NCI-H2171 (cell line): ENCODE measurements at regions not wholly inside any gene's neighbourhood (a gene's known extent, or its start where the extent isn't known, plus 50 kb on each side); places are given as distances from the start of the nearest gene placed in this dataset.

Experiments used
- DNase-seq: peaks from one replicate; lab custom pipeline; 2025; lab: John Stamatoyannopoulos, UW

- no peak for DNase-seq
Observed at GRCh38 chr10:78688230-78688900, 380.4 kb upstream of the ZMIZ1 start.

- peak; percentile 90 for DNase-seq
Observed at GRCh38 chr10:78688901-78689583, 379.7 kb upstream of the ZMIZ1 start.

- no peak for DNase-seq
Observed at GRCh38 chr10:78689584-78689935, 379.2 kb upstream of the ZMIZ1 start.

GRCh38 chr10:78690354-78691111 is 378.2 kb upstream of the ZMIZ1 start:
- no peak for DNase-seq

GRCh38 chr10:78691301-78692030 is 377.3 kb upstream of the ZMIZ1 start:
- no peak for DNase-seq

- no peak for DNase-seq
Observed at GRCh38 chr10:78692071-78692470, 376.7 kb upstream of the ZMIZ1 start.

GRCh38 chr10:78695846-78696245 is 372.9 kb upstream of the ZMIZ1 start:
- no peak for DNase-seq

GRCh38 chr10:78696791-78697395 is 371.9 kb upstream of the ZMIZ1 start:
- DNase-seq: no peak

- no peak for DNase-seq
Observed at GRCh38 chr10:78699971-78700370, 368.8 kb upstream of the ZMIZ1 start.

- DNase-seq: peak; percentile 50
Observed at GRCh38 chr10:78700413-78700812, 368.4 kb upstream of the ZMIZ1 start.

GRCh38 chr10:78700816-78701520 is 367.8 kb upstream of the ZMIZ1 start:
- DNase-seq: no peak

- DNase-seq: no peak
Observed at GRCh38 chr10:78702186-78702585, 366.6 kb upstream of the ZMIZ1 start.

GRCh38 chr10:78702876-78703275 is 365.9 kb upstream of the ZMIZ1 start:
- no peak for DNase-seq

- DNase-seq: no peak
Observed at GRCh38 chr10:78703593-78703992, 365.2 kb upstream of the ZMIZ1 start.

- DNase-seq: no peak
Observed at GRCh38 chr10:78706256-78706655, 362.5 kb upstream of the ZMIZ1 start.

GRCh38 chr10:78706726-78707540 is 361.8 kb upstream of the ZMIZ1 start:
- no peak for DNase-seq

- DNase-seq: no peak
Observed at GRCh38 chr10:78707745-78708144, 361.0 kb upstream of the ZMIZ1 start.

- no peak for DNase-seq
Observed at GRCh38 chr10:78712147-78712546, 356.6 kb upstream of the ZMIZ1 start.

GRCh38 chr10:78713659-78714058 is 355.1 kb upstream of the ZMIZ1 start:
- no peak for DNase-seq

- DNase-seq: no peak
Observed at GRCh38 chr10:78714225-78714624, 354.5 kb upstream of the ZMIZ1 start.

- DNase-seq: no peak
Observed at GRCh38 chr10:78715435-78715834, 353.3 kb upstream of the ZMIZ1 start.
